SK-N-SH (cell line): ENCODE measurements at regions not wholly inside any gene's neighbourhood (a gene's known extent, or its start where the extent isn't known, plus 50 kb on each side); places are given as distances from the start of the nearest gene placed in this dataset.
"Not testable (repeated sequence)": the region's sequence is repeated elsewhere in the genome, so short reads cannot be mapped to it uniquely, and the experiment has no call there.

Experiments used
- MXI1 ChIP-seq: IDR thresholded peaks from 2 replicates; pipeline ENCODE4 v1.6.1; 2012; ENCODE audit warnings: mild to moderate bottlenecking, low read depth, low read length, improper control_type of control experiment
- POLR2AphosphoS5 ChIP-seq: IDR thresholded peaks from 2 replicates; pipeline ENCODE4 v1.6.1; 2012; ENCODE audit warnings: low read depth, low read length
- RFX5 ChIP-seq: IDR thresholded peaks from 2 replicates; pipeline ENCODE4 v1.6.1; 2012; ENCODE audit warnings: mild to moderate bottlenecking, improper control_type of control experiment, low read length
- TEAD4 ChIP-seq: IDR thresholded peaks from 2 replicates; pipeline ENCODE4 v1.4.0; 2012; ENCODE audit warnings: mild to moderate bottlenecking, borderline replicate concordance; ENCODE audit not compliant: insufficient read depth
- TF ChIP-seq, protein P1 (sequence below): fragments of 200-600 bp; sonication (generic); IDR thresholded peaks from 2 replicates; pipeline ENCODE4 v1.6.1; 2017; ENCODE audit warnings: antibody characterized with exemption, mild to moderate bottlenecking, moderate library complexity

GRCh38 chr5:166926806-166927475 is 1364.5 kb upstream of the WWC1 start:
- TF ChIP-seq, protein P1, sequence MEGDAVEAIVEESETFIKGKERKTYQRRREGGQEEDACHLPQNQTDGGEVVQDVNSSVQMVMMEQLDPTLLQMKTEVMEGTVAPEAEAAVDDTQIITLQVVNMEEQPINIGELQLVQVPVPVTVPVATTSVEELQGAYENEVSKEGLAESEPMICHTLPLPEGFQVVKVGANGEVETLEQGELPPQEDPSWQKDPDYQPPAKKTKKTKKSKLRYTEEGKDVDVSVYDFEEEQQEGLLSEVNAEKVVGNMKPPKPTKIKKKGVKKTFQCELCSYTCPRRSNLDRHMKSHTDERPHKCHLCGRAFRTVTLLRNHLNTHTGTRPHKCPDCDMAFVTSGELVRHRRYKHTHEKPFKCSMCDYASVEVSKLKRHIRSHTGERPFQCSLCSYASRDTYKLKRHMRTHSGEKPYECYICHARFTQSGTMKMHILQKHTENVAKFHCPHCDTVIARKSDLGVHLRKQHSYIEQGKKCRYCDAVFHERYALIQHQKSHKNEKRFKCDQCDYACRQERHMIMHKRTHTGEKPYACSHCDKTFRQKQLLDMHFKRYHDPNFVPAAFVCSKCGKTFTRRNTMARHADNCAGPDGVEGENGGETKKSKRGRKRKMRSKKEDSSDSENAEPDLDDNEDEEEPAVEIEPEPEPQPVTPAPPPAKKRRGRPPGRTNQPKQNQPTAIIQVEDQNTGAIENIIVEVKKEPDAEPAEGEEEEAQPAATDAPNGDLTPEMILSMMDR: not testable (repeated sequence)
- TF ChIP-seq RFX5, MXI1, TEAD4, POLR2AphosphoS5: not testable (repeated sequence)
